HG03469 (cell line): ENCODE measurements at regions not wholly inside any gene's neighbourhood (a gene's known extent, or its start where the extent isn't known, plus 50 kb on each side); places are given as distances from the start of the nearest gene placed in this dataset.
"Not testable (repeated sequence)": the region's sequence is repeated elsewhere in the genome, so short reads cannot be mapped to it uniquely, and the experiment has no call there.

Experiments used
- ATAC-seq: cut with Tn5 transposase; IDR thresholded peaks from one replicate; pipeline ENCODE4 v1.9.1; 2021; ENCODE audit warnings: mild to moderate bottlenecking, moderate library complexity, moderate number of reproducible peaks; ENCODE audit not compliant: unreplicated experiment

DNA sequence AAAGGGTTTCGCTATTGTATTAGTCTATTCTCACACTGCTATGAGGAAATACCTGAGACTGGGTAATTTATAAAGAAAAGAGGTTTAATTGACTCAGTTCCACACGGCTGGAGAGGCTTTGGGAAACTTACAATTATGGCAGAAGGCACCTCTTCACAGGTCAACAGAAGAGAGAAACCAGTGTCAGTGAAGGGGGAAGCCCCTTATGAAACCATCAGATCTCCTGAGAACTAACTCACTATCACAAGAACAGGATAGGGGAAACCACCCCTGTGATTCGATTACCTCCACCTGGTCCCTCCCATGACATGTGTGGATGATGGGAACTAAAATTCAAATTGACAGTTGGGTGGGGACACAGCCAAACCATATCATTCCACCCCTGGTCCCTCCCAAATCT, 589.5 kb downstream of the CENPC start:
- ATAC-seq: no peak

GRCh38 chr4:66949419-66949818, 595.9 kb downstream of the CENPC start:
- no peak for ATAC-seq

DNA sequence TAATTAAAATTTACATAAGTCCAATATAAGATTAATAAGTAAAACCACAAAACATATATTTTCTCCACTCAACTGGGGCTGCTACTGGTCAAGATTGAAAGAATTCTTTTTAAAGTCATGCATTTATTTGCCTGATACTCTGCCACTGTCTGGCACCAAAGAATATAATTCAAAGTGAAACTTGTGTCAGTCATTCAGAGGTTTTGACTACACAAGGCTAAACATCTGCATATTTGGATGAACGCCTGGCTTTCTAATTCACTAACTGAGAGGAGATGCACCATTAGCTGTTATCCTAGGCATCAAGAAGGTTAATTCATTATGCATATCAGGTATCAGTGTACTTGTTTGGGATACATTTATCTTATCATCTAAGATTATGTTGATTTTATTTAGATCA, 598.5 kb downstream of the CENPC start:
- ATAC-seq: no peak

DNA sequence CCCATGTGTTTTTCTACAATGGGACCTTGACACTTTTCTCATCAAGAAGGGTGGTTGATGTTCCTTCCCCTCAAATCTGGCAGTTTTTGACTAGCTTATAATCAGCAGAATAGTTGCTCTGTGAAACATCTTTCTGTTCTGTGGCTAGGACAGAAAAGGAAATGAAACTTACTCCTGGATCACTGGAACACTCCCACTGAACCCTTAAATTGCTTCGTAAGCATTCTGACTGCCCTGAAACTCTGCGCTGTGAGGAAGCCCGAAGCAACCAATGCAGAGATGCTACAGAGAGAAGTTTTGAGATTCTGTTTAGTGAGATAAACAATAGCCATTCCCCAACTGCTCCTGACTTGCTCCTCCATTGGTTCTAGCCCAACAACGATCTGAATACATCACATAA, 602.2 kb downstream of the CENPC start:
- ATAC-seq: no peak

DNA sequence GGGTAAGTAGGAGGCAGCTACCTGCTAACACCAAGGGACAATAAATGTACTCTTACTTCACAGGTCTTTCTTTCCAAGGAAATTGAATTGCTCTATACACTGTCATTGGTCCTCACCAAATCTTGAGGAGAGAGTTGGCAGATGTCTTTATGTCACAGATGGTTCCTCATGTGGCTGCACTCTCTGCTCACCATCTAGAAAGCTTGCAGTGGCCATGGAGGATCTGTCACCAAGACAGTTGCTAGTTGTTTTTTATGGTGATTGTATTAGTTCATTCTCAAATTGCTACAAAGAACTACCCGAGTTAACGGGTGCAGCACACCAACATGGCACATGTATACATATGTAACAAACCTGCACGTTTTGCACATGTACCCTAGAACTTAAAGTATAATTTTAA, 613.3 kb downstream of the CENPC start:
- ATAC-seq: not testable (repeated sequence)

DNA sequence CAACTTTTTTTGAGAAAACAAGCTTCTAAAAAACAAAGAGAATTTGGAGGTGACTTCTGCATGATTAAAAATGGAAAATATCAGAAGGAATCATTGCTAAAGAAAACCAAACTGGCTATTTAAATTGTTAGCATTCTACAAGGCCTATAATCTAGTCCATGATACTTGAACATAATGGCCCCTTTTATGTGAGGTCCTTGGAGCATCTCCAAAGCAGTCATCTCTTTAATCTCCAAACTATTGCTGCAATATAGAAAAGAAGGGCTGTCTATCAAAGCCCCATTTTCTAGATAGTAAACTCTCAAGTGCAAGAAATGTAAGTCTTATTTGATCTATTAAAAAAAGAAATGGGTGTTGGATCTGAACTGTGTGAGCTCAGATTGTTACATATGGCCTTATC, 615.1 kb downstream of the CENPC start:
- ATAC-seq: no peak

DNA sequence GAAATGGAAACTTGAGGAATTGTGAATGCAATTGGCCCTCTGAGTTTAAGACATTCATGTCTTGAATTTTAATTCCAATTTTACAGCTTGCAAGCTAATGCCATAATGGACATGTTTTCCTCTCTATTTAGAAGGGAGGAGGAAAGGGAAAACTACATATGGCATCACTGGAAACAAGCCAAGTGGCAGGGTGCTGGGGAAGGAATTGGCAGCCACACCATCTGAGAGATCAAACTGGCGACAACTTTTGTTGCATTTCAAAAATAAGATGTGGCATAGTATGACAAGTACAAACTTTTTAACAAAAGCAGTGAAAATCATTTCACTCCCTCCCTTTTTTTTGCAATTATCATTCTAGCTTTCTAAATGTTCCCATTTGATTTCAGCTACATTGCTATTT, 615.6 kb downstream of the CENPC start:
- no peak for ATAC-seq

DNA sequence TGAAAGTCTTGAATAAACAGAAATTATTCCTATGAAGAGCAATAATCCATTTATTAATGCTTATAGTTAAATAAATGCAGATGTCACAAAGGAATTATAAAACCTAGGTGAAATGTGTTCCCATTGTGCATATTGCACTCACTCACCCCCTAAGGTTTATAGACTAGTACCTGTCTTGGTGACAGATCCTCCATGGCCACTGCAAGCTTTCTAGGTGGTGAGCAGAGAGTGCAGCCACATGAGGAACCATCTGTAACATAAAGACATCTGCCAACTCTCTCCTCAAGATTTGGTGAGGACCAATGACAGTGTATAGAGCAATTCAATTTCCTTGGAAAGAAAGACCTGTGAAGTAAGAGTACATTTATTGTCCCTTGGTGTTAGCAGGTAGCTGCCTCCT, 616.4 kb downstream of the CENPC start:
- not testable (repeated sequence) for ATAC-seq

DNA sequence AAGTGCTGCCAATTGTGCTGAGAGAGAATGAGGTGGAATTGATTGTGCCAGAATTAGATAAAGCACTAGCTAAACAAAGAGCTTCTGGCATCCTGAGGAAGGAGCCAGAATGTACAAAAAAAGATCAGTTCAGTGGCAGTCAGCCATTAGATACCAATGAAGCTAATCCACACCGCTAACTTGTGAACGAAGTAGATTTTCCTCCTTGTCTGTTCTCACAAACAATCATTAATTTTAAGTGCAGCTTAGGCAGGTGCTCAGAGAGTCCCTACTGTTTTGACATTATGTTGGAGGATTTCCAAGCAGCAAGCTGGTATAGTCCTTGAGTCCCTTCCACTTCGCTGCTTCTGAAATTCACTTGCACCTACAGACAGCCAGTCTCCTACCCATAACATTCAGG, 617.4 kb downstream of the CENPC start:
- no peak for ATAC-seq

- no peak for ATAC-seq
Measured at GRCh38 chr4:66926687-66927086, 618.6 kb downstream of the CENPC start.

DNA sequence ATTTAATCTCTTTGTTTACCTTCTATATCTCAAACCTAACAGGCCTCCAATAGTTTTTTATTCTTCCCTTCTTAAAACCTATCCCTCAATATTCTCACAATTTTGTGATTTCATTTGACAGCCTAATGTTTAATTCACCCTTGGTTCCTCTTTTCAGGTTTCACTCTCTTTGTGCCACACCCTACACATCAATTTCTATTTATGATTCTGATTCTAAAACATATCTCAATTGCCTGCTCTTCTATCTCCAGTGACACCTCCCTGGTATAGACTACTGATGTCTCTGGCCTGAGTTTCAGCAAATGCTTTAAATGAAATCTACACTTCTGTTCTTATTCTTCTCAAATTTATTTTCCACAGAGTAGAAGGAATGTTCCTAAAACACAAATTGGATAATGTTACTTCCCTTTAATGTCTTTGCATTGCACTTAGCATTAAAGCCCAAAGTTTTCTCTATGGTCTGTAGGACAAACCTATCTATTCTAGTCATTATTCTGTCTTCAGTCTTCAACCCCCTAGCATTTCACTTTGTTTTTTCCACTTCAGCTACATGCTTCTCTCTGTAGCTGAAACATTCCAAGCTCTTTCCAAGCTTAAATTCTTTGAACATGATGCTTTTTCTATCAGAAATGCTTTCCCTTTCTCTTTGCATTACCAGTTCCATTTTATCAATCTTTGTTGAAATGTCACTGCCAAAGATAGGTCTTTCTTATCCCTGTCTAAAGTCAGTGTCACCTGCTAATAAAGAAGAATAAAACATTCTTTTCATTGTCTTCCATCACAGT, 622.0 kb downstream of the CENPC start:
- no peak for ATAC-seq

DNA sequence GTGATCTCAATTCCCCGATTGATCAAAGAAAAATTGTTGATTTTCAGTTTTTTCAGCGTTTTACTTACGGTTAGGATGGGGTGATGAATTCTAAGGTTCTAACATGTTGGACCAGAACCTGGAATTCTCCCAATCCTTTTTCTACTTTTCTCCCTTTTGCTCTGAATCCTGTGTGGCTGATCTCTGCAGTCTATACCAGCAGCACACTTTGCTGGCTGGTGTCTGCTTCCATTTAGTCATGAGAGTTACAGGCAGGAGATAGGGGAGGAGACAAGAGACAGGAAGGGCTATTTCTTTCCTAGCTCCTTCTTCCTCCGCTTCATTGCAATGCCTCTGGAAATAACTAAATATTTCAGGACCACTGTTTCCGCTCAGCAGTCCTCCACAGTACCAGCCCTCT, 623.9 kb downstream of the CENPC start:
- no peak for ATAC-seq

GRCh38 chr4:66920514-66920913, 624.8 kb downstream of the CENPC start:
- ATAC-seq: no peak

DNA sequence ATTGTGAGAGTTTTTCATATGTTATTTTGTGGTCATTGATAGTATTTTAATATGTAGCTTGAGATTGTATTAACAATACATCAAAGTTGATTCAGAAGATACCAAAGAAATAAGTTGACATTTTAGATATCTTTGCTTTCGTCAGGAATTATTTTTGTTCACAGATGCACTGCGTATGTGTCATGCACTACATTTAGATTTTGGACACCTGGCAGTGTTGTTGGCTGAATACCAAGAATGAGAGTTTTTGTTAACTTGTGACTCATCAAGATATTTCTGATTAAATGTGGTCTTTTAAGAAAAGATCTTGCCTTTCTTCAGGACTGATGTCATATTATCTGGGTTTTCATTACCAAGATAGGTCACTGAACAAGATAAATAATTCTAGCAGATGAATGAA, 633.4 kb downstream of the CENPC start:
- no peak for ATAC-seq

- ATAC-seq: no peak
Measured at GRCh38 chr4:66906314-66906713, 639.0 kb downstream of the CENPC start.

- ATAC-seq: no peak
Measured at GRCh38 chr4:66899422-66900065, 645.8 kb downstream of the CENPC start.

DNA sequence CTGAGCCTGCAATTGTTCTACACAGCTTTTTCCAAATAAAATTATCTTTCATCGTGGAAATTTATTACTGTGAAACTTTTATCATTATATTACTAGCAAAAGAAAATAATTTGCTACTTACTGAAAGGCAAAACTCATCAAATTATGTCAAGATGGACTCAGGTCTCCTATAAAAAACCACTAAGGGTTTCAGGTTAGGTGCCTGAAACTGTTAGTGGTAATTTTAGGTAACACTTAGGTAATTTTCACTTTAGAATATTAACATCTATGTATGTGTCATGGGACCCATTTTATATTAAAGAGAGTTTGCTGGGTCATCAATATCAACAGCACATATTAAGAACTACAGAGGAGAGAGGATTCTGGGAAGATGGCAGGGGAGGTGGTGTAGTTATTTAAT, 651.5 kb downstream of the CENPC start:
- ATAC-seq: no peak

- ATAC-seq: no peak
Measured at GRCh38 chr4:66887061-66887460, 658.2 kb downstream of the CENPC start.

DNA sequence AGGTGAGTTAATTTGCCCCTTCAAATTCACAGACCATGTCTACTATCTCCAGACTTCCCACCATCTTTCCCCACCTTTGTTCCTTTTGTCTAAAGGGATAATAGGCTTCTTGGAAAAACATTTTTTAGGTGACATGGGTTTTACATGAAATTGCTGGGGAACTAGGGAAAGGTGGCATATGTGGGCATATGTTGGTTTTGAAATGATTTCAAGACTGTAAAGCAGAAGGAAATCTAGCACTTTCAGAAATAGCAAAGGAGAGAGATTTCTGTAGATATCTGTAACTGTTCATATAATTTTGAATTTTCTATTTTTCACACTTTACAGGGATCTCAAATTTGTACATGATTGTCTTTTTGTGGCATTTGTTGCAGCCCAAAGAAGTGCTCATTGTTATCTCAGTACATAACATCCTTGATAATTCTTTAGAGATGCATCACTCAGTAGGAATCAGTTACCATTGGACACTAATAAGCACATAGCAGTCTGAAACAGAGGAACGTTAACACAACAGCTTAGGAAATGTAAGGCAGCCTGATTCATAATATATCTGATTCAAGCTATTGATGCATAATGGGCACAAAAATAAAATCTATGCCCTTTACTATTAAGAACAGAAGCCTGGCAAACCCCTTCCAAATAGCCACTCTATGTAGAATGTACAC, 659.7 kb downstream of the CENPC start:
- no peak for ATAC-seq

GRCh38 chr4:66876946-66877345, 668.4 kb downstream of the CENPC start:
- no peak for ATAC-seq

- ATAC-seq: no peak
Measured at GRCh38 chr4:66872661-66873060, 672.6 kb downstream of the CENPC start.

- no peak for ATAC-seq
Measured at GRCh38 chr4:66863481-66863880, 681.8 kb downstream of the CENPC start.
